ENCODE measurements at regions not wholly inside any gene's neighbourhood (a gene's known extent, or its start where the extent isn't known, plus 50 kb on each side); places are given as distances from the start of the nearest gene placed in this dataset.

GRCh38 chr18:60754413-60755009 is 381.9 kb upstream of the MC4R start:
- no peak for TF ChIP-seq CTCF (IDR thresholded peaks at IDR 0.05; ENCODE audit: insufficient read depth, low read depth, low read length, missing control alignments)
- H3K4me3 ChIP-seq (ENCODE audit: low read depth, low read length), result no peak overlapping the region
- no peak for DNase-seq (ENCODE audit: low read depth)

- no peak overlapping the region for H3K4me3 ChIP-seq (ENCODE audit: low read depth, low read length)
- TF ChIP-seq CTCF (IDR thresholded peaks at IDR 0.05; ENCODE audit: insufficient read depth, low read depth, low read length, missing control alignments), result no peak
- DNase-seq (ENCODE audit: low read depth), result no peak
Measured at GRCh38 chr18:60755134-60755533, 382.6 kb upstream of the MC4R start.

GRCh38 chr18:60775978-60776377 is 403.4 kb upstream of the MC4R start:
- H3K4me3 ChIP-seq (ENCODE audit: low read depth, low read length), result no peak overlapping the region
- no peak for DNase-seq (ENCODE audit: low read depth)

GRCh38 chr18:60784161-60784560 is 411.6 kb upstream of the MC4R start:
- TF ChIP-seq CTCF (IDR thresholded peaks at IDR 0.05; ENCODE audit: insufficient read depth, low read depth, low read length, missing control alignments), result no peak
- DNase-seq (ENCODE audit: low read depth), result no peak
- no peak overlapping the region for H3K4me3 ChIP-seq (ENCODE audit: low read depth, low read length)

More at GRCh38 chr18:60775978-60776377, 403.4 kb upstream of the MC4R start:
- TF ChIP-seq CTCF (IDR thresholded peaks at IDR 0.05; ENCODE audit: insufficient read depth, low read depth, low read length, missing control alignments), result no peak

DNA sequence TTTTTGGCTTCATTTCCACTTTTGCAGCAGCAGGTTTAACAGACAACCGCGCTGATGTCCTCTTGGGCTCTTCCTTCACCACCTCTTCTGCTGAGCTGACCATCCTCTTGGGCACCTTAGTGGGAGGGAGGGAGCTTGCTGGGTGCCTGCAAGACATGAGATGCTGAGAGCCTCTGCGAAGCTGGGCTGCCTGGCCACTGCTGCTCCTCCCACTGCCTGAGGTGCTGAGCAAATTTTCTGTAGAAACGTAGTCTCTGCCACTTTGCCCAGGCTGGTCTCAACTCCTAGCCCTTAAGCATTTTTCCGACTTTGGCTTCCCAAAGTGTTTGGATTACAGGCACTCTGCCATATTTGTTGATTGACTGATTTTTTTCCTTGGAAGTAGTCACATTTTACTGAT is 422.2 kb upstream of the MC4R start:
- TF ChIP-seq CTCF (IDR thresholded peaks at IDR 0.05; ENCODE audit: insufficient read depth, low read depth, low read length, missing control alignments), result no peak
- DNase-seq (ENCODE audit: low read depth), result no peak
- no peak overlapping the region for H3K4me3 ChIP-seq (ENCODE audit: low read depth, low read length)

DNA sequence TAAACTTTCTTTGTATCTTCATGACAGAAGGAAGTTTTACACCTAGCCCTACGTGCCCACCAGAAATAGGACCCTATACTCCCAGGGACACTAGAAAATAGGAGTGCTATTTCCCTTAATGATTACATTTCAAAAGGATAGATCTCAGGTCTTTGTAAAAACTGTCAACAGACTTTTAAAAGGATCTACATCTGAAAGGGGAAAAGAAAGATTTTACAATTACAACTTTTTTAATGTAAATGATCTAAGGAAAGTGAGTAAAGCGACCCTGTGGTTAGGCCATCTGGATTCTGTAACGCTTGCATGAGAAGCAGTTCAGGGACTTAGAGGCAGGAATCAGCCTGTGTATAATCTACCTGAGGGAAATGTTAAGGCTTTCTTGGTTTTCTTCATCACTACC is 431.8 kb upstream of the MC4R start:
- no peak for TF ChIP-seq CTCF (IDR thresholded peaks at IDR 0.05; ENCODE audit: insufficient read depth, low read depth, low read length, missing control alignments)
- DNase-seq (ENCODE audit: low read depth), result no peak
- H3K4me3 ChIP-seq (ENCODE audit: low read depth, low read length), result no peak overlapping the region

DNA sequence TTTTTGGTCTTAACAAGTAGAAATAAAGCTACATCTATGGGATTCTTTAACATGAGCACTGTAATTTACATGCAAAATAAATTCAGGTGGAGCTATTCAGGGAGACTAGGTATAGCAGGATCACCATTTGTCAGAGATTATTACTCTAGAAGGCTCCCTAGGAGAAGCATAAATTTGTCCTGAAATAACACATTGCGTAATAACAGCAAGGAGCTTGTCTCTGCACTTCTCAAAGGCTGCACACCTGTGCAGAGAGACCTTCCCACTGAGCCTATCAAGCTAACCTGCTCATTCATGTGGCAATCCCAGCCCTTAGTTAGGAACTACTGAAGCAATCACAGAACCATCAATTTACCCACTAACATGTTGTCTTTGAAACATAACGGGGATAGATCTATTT is 437.4 kb upstream of the MC4R start:
- no peak for TF ChIP-seq CTCF (IDR thresholded peaks at IDR 0.05; ENCODE audit: insufficient read depth, low read depth, low read length, missing control alignments)
- no peak for DNase-seq (ENCODE audit: low read depth)

More for the DNA sequence above, 437.4 kb upstream of the MC4R start:
- no peak overlapping the region for H3K4me3 ChIP-seq (ENCODE audit: low read depth, low read length)
